ENCODE measurements at regions not wholly inside any gene's neighbourhood (a gene's known extent, or its start where the extent isn't known, plus 50 kb on each side); places are given as distances from the start of the nearest gene placed in this dataset.

GRCh38 chr1:240663169-240663879, 51.4 kb upstream of the GREM2 start (continued):
- no peak for TF ChIP-seq HMG20B (CRISPR knock-in tag; conservative IDR thresholded peaks at IDR 0.05)
- TF ChIP-seq MAFK (conservative IDR thresholded peaks at IDR 0.05 in 1 of 2, IDR thresholded peaks at IDR 0.05 in 1 of 2; ENCODE audit: low read length in 2 of 2): peak; percentile 86 to 93
- no peak for TF ChIP-seq PREB (CRISPR knock-in tag; IDR thresholded peaks at IDR 0.05)

Small RNA genes in the stretch of these regions (small RNA-seq; reads per million reads assigned to genes)
- 0 reads per million in 3 experiments for gene RF00019 (ENCODE audit: insufficient read depth in 2 of 3, insufficient read length in 3 of 3, low read depth in 2 of 3, low replicate concordance in 1 of 3)
